Panc1 (cell line): ENCODE measurements at regions not wholly inside any gene's neighbourhood (a gene's known extent, or its start where the extent isn't known, plus 50 kb on each side); places are given as distances from the start of the nearest gene placed in this dataset.

Source experiments
- CTCF ChIP-seq: fragments of 450-650 bp; IDR thresholded peaks from 2 replicates; pipeline ENCODE4 v1.5.1; 2017; ENCODE audit warnings: mild to moderate bottlenecking
- POLR2AphosphoS5 ChIP-seq: IDR thresholded peaks from 2 replicates; pipeline ENCODE4 v1.6.1; 2012; ENCODE audit warnings: mild to moderate bottlenecking, low read depth, low read length, moderate library complexity
- REST ChIP-seq, 2 experiments: IDR thresholded peaks; 2 replicates each; pipeline ENCODE4 v1.6.1; 2011 to 2012; ENCODE audit warnings: low read depth in 2 of 2, control low read depth in 1 of 2, low read length in 1 of 2, mild to moderate bottlenecking in 1 of 2, moderate library complexity in 1 of 2; ENCODE audit not compliant: insufficient read depth in 1 of 2
- SIN3A ChIP-seq: IDR thresholded peaks from 2 replicates; pipeline ENCODE4 v1.6.1; 2012; ENCODE audit warnings: low read depth, mild to moderate bottlenecking, low read length, moderate library complexity, borderline replicate concordance; ENCODE audit not compliant: insufficient read depth
- TCF7L2 ChIP-seq: IDR thresholded peaks from 2 replicates; pipeline ENCODE4 v1.6.1; 2011; ENCODE audit warnings: mild to moderate bottlenecking, low read depth, low read length, inconsistent platforms

GRCh38 chr5:99102073-99102697 is 173.4 kb upstream of the CHD1 start:
- no peak for TF ChIP-seq REST (IDR thresholded peaks at IDR 0.05; ENCODE audit: insufficient read depth in 1 of 2, low read depth in 2 of 2, low read length in 1 of 2)
- TF ChIP-seq CTCF, result no peak
- TF ChIP-seq SIN3A, result no peak
- TF ChIP-seq TCF7L2, result no peak
- TF ChIP-seq POLR2AphosphoS5, result no peak
